A673 (cell line): ENCODE measurements at regions not wholly inside any gene's neighbourhood (a gene's known extent, or its start where the extent isn't known, plus 50 kb on each side); places are given as distances from the start of the nearest gene placed in this dataset.

Source experiments
- BruUV-seq: library from RNA; stranded (reverse); fragments of 400-500 nt; replicated peaks from 2 replicates; lab custom pipeline; 2021; lab: Mats Ljungman, UMichigan
- CTCF ChIA-PET: fragments of 300-600 bp; sonication (Branson Sonifier 250); formaldehyde crosslinking; loops from one replicate; lab custom pipeline; 2022; ENCODE audit warnings: antibody characterized with exemption; lab: Charles Lee
- POLR2A ChIA-PET: fragments of 300-600 bp; sonication (Branson Sonifier 250); formaldehyde crosslinking; loops from one replicate; lab custom pipeline; 2022; ENCODE audit warnings: antibody characterized with exemption; ENCODE audit not compliant: low non-redundant PET; lab: Charles Lee
- DNase-seq: peaks from one replicate; pipeline ENCODE4 v3.0.0-alpha.2; 2015; ENCODE audit warnings: low spot score
- H3K27ac ChIP-seq: fragments of 200-600 bp; sonication (generic); 2 replicates; pipeline ENCODE4 v1.5.1; 2016; ENCODE audit warnings: mixed run types, low read depth, mild to moderate bottlenecking, mixed read lengths, antibody characterized with exemption, low read length; ENCODE audit not compliant: poor library complexity, severe bottlenecking
- H3K27me3 ChIP-seq: fragments of 200-600 bp; sonication (generic); replicated peaks from 2 replicates; pipeline ENCODE4 v1.6.1; 2017; ENCODE audit warnings: mixed run types, low read depth, mild to moderate bottlenecking, mixed read lengths, antibody characterized with exemption, low read length; ENCODE audit not compliant: insufficient read depth, poor library complexity
- H3K36me3 ChIP-seq: fragments of 200-600 bp; sonication (generic); 2 replicates; pipeline ENCODE4 v1.6.1; 2016; ENCODE audit warnings: mixed run types, mild to moderate bottlenecking, mixed read lengths, antibody characterized with exemption, low read length; ENCODE audit not compliant: insufficient read depth, poor library complexity, severe bottlenecking
- H3K4me1 ChIP-seq: fragments of 200-600 bp; sonication (generic); 2 replicates; pipeline ENCODE4 v1.6.1; 2017; ENCODE audit warnings: mixed run types, mild to moderate bottlenecking, mixed read lengths, antibody characterized with exemption, low read length; ENCODE audit not compliant: insufficient read depth, poor library complexity, severe bottlenecking
- H3K4me3 ChIP-seq: fragments of 200-600 bp; sonication (generic); 2 replicates; pipeline ENCODE4 v1.5.1; 2016; ENCODE audit warnings: low read depth, mixed run types, mild to moderate bottlenecking, mixed read lengths, low read length; ENCODE audit not compliant: poor library complexity, severe bottlenecking
- H3K9me3 ChIP-seq: fragments of 200-600 bp; sonication (generic); 2 replicates; pipeline ENCODE4 v1.6.1; 2016; ENCODE audit warnings: mixed run types, low read depth, mild to moderate bottlenecking, mixed read lengths, antibody characterized with exemption, low read length; ENCODE audit not compliant: poor library complexity, severe bottlenecking
- CTCF ChIP-seq: fragments of 300-800, 200-600 bp; sonication (generic); conservative IDR thresholded peaks from 2 replicates; pipeline ENCODE4 v1.5.1; 2017; ENCODE audit warnings: low read depth, mild to moderate bottlenecking, antibody characterized with exemption, low read length, moderate library complexity, mixed read lengths
- EZH2 ChIP-seq: fragments of 200-600 bp; sonication (generic); IDR thresholded peaks from 2 replicates; pipeline ENCODE4 v1.6.1; 2017; ENCODE audit warnings: borderline replicate concordance, low read depth, mild to moderate bottlenecking, mixed read lengths, antibody characterized with exemption, low read length; ENCODE audit not compliant: poor library complexity, severe bottlenecking
- intact Hi-C: fragments of 100-400 bp; cut with micrococcal nuclease; formaldehyde crosslinking; loops from one replicate; pipeline ENCODE4 v1.10.0; 2022; ENCODE audit not compliant: unreplicated experiment

DNA sequence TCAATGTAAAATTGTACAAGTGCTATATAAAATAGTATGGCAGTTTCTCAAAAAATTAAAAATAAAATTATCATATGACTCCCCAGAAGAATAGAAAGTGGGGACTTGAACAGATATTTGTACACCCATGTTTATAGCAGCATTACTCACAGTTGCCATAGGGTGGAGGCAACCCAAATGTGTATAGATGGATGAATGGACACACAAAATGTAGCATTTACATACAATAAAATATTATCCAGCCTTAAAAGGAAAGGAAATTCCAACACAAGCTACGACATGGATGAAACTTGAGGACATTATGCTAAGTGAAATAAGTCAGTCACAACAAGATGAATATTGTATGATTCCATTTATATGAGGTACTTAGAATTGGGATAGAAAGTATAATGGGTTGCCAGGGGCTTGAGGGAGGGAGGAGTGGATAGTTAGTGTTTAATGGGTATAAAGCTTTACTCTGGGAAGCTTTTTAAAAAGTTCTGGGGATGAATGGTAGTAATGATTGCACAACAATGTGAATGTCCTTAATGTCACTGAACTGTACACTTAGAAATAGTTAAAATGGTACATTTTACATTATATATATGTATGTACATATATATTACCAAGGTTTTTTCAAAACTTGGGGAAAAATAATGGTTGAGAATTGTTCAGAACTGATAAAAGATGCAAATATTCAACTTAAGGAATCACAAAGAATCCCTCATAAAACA, 53.0 kb upstream of the ADORA3 start:
- TF ChIP-seq EZH2 (no peak), CTCF (0 out of 2 replicates have a peak, but pooled peaks have one; percentile 14)
- H3K4me3 ChIP-seq: no peak overlapping the region
- intact Hi-C loops: no loop called here
- H3K27ac ChIP-seq: no peak overlapping the region
- H3K9me3 ChIP-seq: no peaks in the 10 kb centered on the region
- peaks cover 6% of the 10 kb centered on the region for H3K27me3 ChIP-seq
- ChIA-PET POLR2A (no interaction called here), CTCF (no interaction called here)
- DNase-seq: no peak
- H3K36me3 ChIP-seq: no peaks in the 10 kb centered on the region
- no TSS peak for BruUV-seq
- H3K4me1 ChIP-seq: no peaks in the 10 kb centered on the region

DNA sequence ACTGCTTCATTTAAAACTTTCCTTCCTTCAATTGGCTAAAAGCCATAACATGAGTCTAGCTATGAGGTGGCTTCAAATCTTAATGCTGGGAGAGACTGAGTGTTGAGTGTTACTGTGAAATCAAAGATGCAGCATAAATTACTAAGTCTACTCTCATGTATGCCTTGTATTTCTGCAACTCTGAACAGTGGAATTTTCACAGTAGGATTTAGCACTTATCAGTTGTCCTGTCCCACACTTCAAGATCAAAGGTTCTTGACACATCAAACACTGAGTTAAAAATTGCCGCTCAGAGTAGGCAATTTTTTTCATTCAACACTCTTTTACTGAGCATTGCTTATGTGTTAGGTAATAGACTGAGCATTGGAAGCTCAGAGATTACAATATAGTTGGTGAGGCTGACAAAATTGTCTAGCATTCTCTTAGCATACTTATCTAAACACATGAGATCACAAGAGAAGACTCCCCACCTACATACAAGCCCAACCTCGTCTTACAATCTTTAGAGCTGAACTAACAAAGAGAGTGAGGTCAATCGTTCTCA, 56.4 kb upstream of the ADORA3 start:
- POLR2A ChIA-PET: no interaction called here
- DNase-seq: no peak

DNA sequence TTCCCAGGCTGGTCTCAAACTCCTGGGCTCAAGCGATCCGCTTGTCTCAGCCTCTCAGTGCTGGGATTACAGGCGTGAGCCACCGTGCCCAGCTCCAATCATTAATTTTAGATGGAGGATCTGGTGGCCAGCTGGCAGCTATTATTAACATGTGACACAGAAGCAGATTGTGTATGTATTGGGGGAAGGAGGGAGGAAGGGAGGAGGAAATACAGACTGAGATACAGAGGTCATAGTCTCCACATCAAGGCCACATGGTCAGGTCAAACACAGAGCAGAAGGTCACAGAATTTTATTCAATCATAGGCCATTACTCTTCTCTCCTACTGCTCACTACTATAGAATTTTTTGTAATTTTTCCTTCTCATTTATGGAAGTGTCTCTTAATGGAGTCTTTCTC, 57.9 kb upstream of the ADORA3 start:
- peaks cover 6% of the 10 kb centered on the region for H3K27me3 ChIP-seq
- CTCF ChIA-PET: no interaction called here
- no peaks in the 10 kb centered on the region for H3K4me1 ChIP-seq
- TF ChIP-seq CTCF: no peak
- no peak for TF ChIP-seq EZH2
- H3K27ac ChIP-seq: no peak overlapping the region
- H3K9me3 ChIP-seq: no peaks in the 10 kb centered on the region
- BruUV-seq: no TSS peak
- POLR2A ChIA-PET: no interaction called here
- intact Hi-C loops: no loop called here
- no peak overlapping the region for H3K4me3 ChIP-seq
- DNase-seq: no peak
- no peaks in the 10 kb centered on the region for H3K36me3 ChIP-seq

More for the DNA sequence above, 56.4 kb upstream of the ADORA3 start:
- Histone ChIP-seq H3K9me3 (no peaks in the 10 kb centered on the region), H3K27ac (no peak overlapping the region), H3K4me3 (no peak overlapping the region), H3K36me3 (no peaks in the 10 kb centered on the region), H3K4me1 (no peaks in the 10 kb centered on the region), H3K27me3 (peaks cover 6% of the 10 kb centered on the region)
- no peak for TF ChIP-seq EZH2
- no peak for TF ChIP-seq CTCF
- no TSS peak for BruUV-seq
- intact Hi-C loops: no loop called here
- CTCF ChIA-PET: no interaction called here
